SK-N-SH treated with all-trans-retinoic acid at 6 μM for 48 hours (cell line): ENCODE measurements at regions not wholly inside any gene's neighbourhood (a gene's known extent, or its start where the extent isn't known, plus 50 kb on each side); places are given as distances from the start of the nearest gene placed in this dataset.

Experiments used
- ARNTL ChIP-seq: fragments of 450-650 bp; formaldehyde crosslinking; IDR thresholded peaks from 2 replicates; pipeline ENCODE4 v1.5.0; 2020; ENCODE audit warnings: low read depth, mild to moderate bottlenecking, moderate library complexity, borderline replicate concordance
- BACH2 ChIP-seq: fragments of 250-450 bp; sonication (Bioruptor Pico); IDR thresholded peaks from 2 replicates; pipeline ENCODE4 v1.9.0; 2021; ENCODE audit warnings: mild to moderate bottlenecking, borderline replicate concordance
- CSRNP3 ChIP-seq: fragments of 250-450 bp; sonication (Bioruptor Pico); IDR thresholded peaks from 2 replicates; pipeline ENCODE4 v1.5.1; 2021; ENCODE audit warnings: mild to moderate bottlenecking, moderate library complexity
- ISL1 ChIP-seq: fragments of 250-450 bp; sonication (Bioruptor Pico); IDR thresholded peaks from 2 replicates; pipeline ENCODE4 v2.1.2; 2022; ENCODE audit warnings: mild to moderate bottlenecking, moderate library complexity
- PATZ1 ChIP-seq: fragments of 250-450 bp; sonication (Bioruptor Pico); IDR thresholded peaks from 2 replicates; pipeline ENCODE4 v1.8.0; 2020; ENCODE audit warnings: mild to moderate bottlenecking, moderate library complexity, borderline replicate concordance
- RARB ChIP-seq: fragments of 250-450 bp; sonication (Bioruptor Pico); IDR thresholded peaks from 2 replicates; pipeline ENCODE4 v1.8.0; 2021; ENCODE audit warnings: mild to moderate bottlenecking, moderate library complexity
- TCF4 ChIP-seq: fragments of 250-450 bp; sonication (Bioruptor Pico); IDR thresholded peaks from 2 replicates; pipeline ENCODE4 v1.8.0; 2021; ENCODE audit warnings: mild to moderate bottlenecking, moderate library complexity, borderline replicate concordance
- TOX ChIP-seq: fragments of 250-450 bp; sonication (Bioruptor Pico); IDR thresholded peaks from 2 replicates; pipeline ENCODE4 v1.8.0; 2021; ENCODE audit warnings: mild to moderate bottlenecking, moderate library complexity, borderline replicate concordance
- ZNF565 ChIP-seq: fragments of 450-650 bp; formaldehyde crosslinking; conservative IDR thresholded peaks from 2 replicates; pipeline ENCODE4 v1.5.0; 2020; ENCODE audit warnings: low read depth, mild to moderate bottlenecking, moderate library complexity
- ZNF70 ChIP-seq: fragments of 450-650 bp; formaldehyde crosslinking; IDR thresholded peaks from 2 replicates; pipeline ENCODE4 v1.5.0; 2020; ENCODE audit warnings: mild to moderate bottlenecking, moderate library complexity
- ZNF8 ChIP-seq: fragments of 450-650 bp; formaldehyde crosslinking; IDR thresholded peaks from 2 replicates; pipeline ENCODE4 v1.5.0; 2020; ENCODE audit warnings: mild to moderate bottlenecking, moderate library complexity

- TF ChIP-seq ZNF70 (CRISPR knock-in tag): no peak
- no peak for TF ChIP-seq ZNF565 (CRISPR knock-in tag)
- TF ChIP-seq BACH2 (CRISPR knock-in tag): no peak
- TF ChIP-seq ARNTL: no peak
- TF ChIP-seq RARB (CRISPR knock-in tag): no peak
- no peak for TF ChIP-seq ISL1
- no peak for TF ChIP-seq TOX (CRISPR knock-in tag)
- no peak for TF ChIP-seq CSRNP3
- TF ChIP-seq TCF4 (CRISPR knock-in tag): no peak
- TF ChIP-seq ZNF8 (CRISPR knock-in tag): no peak
- TF ChIP-seq PATZ1 (CRISPR knock-in tag): no peak
Observed at GRCh38 chr12:34292736-34293625, 270.7 kb downstream of the ALG10 start.
